ENCODE measurements at regions not wholly inside any gene's neighbourhood (a gene's known extent, or its start where the extent isn't known, plus 50 kb on each side); places are given as distances from the start of the nearest gene placed in this dataset.
"Not testable (repeated sequence)": the region's sequence is repeated elsewhere in the genome, so short reads cannot be mapped to it uniquely, and the experiment has no call there.

DNA sequence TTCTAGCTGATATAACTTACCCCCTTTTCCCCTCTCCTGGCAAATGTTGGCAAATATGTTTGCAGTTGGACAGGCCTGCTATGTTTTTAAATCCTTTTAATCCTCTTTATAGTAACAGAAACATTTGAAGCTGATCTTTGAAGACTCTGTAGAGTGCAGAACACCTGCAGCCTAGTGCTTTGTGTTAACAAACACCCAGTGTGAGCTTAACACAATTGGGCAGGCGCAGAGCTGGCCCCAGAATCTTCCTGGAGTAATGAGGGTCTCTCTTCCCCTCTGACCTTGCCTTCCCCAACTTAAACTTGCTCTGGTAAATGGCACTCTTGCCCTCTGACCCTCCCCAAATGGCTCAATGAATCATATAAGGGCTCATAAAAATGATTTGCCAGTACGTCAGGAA, 247.9 kb upstream of the LYPLAL1 start:
- Histone ChIP-seq H3K27me3 (ENCODE audit: control insufficient read depth, insufficient read depth, low read length) (no peaks in the 10 kb centered on the region), H3K4me3 (ENCODE audit: low read depth, low read length) (no peak overlapping the region), H3K36me3 (ENCODE audit: control insufficient read depth, insufficient read depth, low read length) (no peaks in the 10 kb centered on the region)
- no peak for TF ChIP-seq CTCF (IDR thresholded peaks at IDR 0.05; ENCODE audit: insufficient read depth, low read length, severe bottlenecking)
- FAIRE-seq (no peak), DNase-seq (ENCODE audit: low read depth) (no peak)

GRCh38 chr1:218926631-218927030, 247.0 kb upstream of the LYPLAL1 start:
- TF ChIP-seq CTCF (IDR thresholded peaks at IDR 0.05; ENCODE audit: insufficient read depth, low read length, severe bottlenecking), result no peak
- no peaks in the 10 kb centered on the region for H3K27me3 ChIP-seq (ENCODE audit: control insufficient read depth, insufficient read depth, low read length)
- DNase-seq (ENCODE audit: low read depth) (no peak), FAIRE-seq (no peak)
- no peaks in the 10 kb centered on the region for H3K36me3 ChIP-seq (ENCODE audit: control insufficient read depth, insufficient read depth, low read length)
- no peak overlapping the region for H3K4me3 ChIP-seq (ENCODE audit: low read depth, low read length)

DNA sequence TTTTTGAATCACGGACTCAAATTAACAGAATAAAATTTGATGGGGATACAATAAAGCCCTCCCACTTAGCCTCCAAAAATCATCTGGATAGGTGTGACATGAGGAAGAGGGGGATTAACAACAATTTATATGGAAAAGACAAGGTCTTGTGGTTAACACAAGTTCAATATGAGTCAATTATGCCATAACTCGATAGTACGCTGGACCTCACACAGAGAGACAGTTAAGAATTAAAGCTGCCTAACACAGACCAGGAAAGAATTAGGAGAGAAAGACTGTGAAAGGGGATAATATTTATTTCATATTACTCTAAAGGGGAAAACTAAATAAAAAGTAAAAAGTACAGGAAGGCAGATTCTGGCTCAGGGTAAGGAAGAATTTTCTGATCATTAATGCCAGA, 243.7 kb upstream of the LYPLAL1 start:
- H3K4me3 ChIP-seq (ENCODE audit: low read depth, low read length), result no peak overlapping the region
- no peak for TF ChIP-seq CTCF (IDR thresholded peaks at IDR 0.05; ENCODE audit: insufficient read depth, low read length, severe bottlenecking)
- DNase-seq (ENCODE audit: low read depth), result no peak
- H3K36me3 ChIP-seq (ENCODE audit: control insufficient read depth, insufficient read depth, low read length), result no peaks in the 10 kb centered on the region
- no peak for FAIRE-seq
- no peaks in the 10 kb centered on the region for H3K27me3 ChIP-seq (ENCODE audit: control insufficient read depth, insufficient read depth, low read length)

GRCh38 chr1:218930472-218931241, 243.0 kb upstream of the LYPLAL1 start:
- Histone ChIP-seq H3K27me3 (ENCODE audit: control insufficient read depth, insufficient read depth, low read length) (no peaks in the 10 kb centered on the region), H3K4me3 (ENCODE audit: low read depth, low read length) (no peak overlapping the region), H3K36me3 (ENCODE audit: control insufficient read depth, insufficient read depth, low read length) (no peaks in the 10 kb centered on the region)
- FAIRE-seq (no peak), DNase-seq (ENCODE audit: low read depth) (no peak)
- TF ChIP-seq CTCF (IDR thresholded peaks at IDR 0.05; ENCODE audit: insufficient read depth, low read length, severe bottlenecking), result no peak

- FAIRE-seq (no peak), DNase-seq (ENCODE audit: low read depth) (no peak)
- no peak for TF ChIP-seq CTCF (IDR thresholded peaks at IDR 0.05; ENCODE audit: insufficient read depth, low read length, severe bottlenecking)
- no peaks in the 10 kb centered on the region for H3K27me3 ChIP-seq (ENCODE audit: control insufficient read depth, insufficient read depth, low read length)
- no peaks in the 10 kb centered on the region for H3K36me3 ChIP-seq (ENCODE audit: control insufficient read depth, insufficient read depth, low read length)
- no peak overlapping the region for H3K4me3 ChIP-seq (ENCODE audit: low read depth, low read length)
These were observed 242.4 kb upstream of the LYPLAL1 start for GRCh38 chr1:218931324-218931723.

- no peak for FAIRE-seq
- H3K4me3 ChIP-seq (ENCODE audit: low read depth, low read length), result no peak overlapping the region
- DNase-seq (ENCODE audit: low read depth), result peak; percentile 34
- no peaks in the 10 kb centered on the region for H3K27me3 ChIP-seq (ENCODE audit: control insufficient read depth, insufficient read depth, low read length)
- TF ChIP-seq CTCF (IDR thresholded peaks at IDR 0.05; ENCODE audit: insufficient read depth, low read length, severe bottlenecking), result no peak
- no peaks in the 10 kb centered on the region for H3K36me3 ChIP-seq (ENCODE audit: control insufficient read depth, insufficient read depth, low read length)
These were observed 240.2 kb upstream of the LYPLAL1 start for GRCh38 chr1:218933513-218933912.

- not testable (repeated sequence) for H3K36me3 ChIP-seq (ENCODE audit: control insufficient read depth, insufficient read depth, low read length); H3K4me3 ChIP-seq (ENCODE audit: low read depth, low read length); FAIRE-seq; H3K27me3 ChIP-seq (ENCODE audit: control insufficient read depth, insufficient read depth, low read length); DNase-seq (ENCODE audit: low read depth)
These were observed 238.3 kb upstream of the LYPLAL1 start for GRCh38 chr1:218935408-218935807.

Measured in bronchial epithelial cell (primary cell).